ENCODE measurements at regions not wholly inside any gene's neighbourhood (a gene's known extent, or its start where the extent isn't known, plus 50 kb on each side); places are given as distances from the start of the nearest gene placed in this dataset.
"Not testable (repeated sequence)": the region's sequence is repeated elsewhere in the genome, so short reads cannot be mapped to it uniquely, and the experiment has no call there.

DNA sequence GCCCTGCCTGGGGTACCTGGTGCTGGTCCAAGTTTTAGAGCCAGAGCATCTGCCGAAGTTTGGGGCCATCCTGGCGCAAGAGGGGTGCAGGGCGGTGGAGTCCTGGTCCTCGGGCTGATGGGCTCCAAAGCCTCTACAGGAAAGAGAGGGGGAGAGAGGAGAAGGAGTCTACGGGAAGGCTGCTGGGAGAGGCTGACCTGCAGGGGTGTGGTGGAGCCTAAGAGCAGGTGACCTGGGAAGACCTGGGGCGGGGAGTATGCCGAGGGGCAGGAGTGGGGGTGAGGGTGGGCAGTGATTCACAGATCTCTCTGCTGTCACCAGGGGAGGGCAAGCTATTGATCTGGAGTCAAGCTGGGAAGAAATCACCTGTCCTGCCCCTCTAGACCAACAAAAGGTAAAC lies 158.4 kb downstream of the SPATA31A6 start:
- POLR2A ChIA-PET (ENCODE audit: unreplicated experiment); BruUV-seq (replicated peaks); H3K79me2 ChIP-seq (ENCODE audit: low read depth); H3K27ac ChIP-seq; H3K36me3 ChIP-seq (ENCODE audit: low read depth); H3K4me2 ChIP-seq; H3K27me3 ChIP-seq (ENCODE audit: insufficient read depth, low read depth); DNase-seq; CTCF ChIA-PET; H4K20me1 ChIP-seq (ENCODE audit: insufficient read depth); H3K4me3 ChIP-seq; H3K9me3 ChIP-seq (ENCODE audit: insufficient read depth, low read depth); H3K9me2 ChIP-seq (ENCODE audit: insufficient read depth); intact Hi-C loops (cut with micrococcal nuclease; ENCODE audit: unreplicated experiment); H3K4me1 ChIP-seq (replicated peaks; ENCODE audit: insufficient read depth); H2AFZ ChIP-seq; H3F3A ChIP-seq (ENCODE audit: insufficient read depth, low read depth): not testable (repeated sequence)

DNA sequence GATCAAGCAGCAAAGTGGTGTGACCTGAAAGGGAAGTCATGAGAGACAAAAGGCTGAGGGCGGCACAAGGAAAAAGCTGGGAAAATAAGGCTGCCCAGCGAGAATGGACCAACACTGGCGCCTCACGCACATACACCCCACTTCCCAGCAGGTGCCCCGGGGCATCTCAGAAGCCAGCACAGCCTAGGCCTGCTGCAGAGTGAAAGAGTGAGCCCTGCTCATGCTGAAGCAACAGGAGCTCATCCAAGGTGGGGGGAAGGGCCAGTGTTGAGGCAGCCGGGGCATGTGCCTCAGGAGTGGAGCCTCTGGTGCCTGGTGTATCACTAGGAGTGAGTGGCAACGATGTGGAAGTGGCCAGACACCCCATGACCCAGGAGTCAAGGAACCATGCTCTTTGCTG lies 158.8 kb downstream of the SPATA31A6 start:
- H3K36me3 ChIP-seq (ENCODE audit: low read depth); H3K9me2 ChIP-seq (ENCODE audit: insufficient read depth); H3K4me1 ChIP-seq (replicated peaks; ENCODE audit: insufficient read depth); H2AFZ ChIP-seq; H3K27ac ChIP-seq; H4K20me1 ChIP-seq (ENCODE audit: insufficient read depth); BruUV-seq (replicated peaks); H3K79me2 ChIP-seq (ENCODE audit: low read depth); H3K9me3 ChIP-seq (ENCODE audit: insufficient read depth, low read depth); POLR2A ChIA-PET (ENCODE audit: unreplicated experiment); CTCF ChIA-PET; H3F3A ChIP-seq (ENCODE audit: insufficient read depth, low read depth); H3K4me2 ChIP-seq; H3K27me3 ChIP-seq (ENCODE audit: insufficient read depth, low read depth); DNase-seq; H3K4me3 ChIP-seq; intact Hi-C loops (cut with micrococcal nuclease; ENCODE audit: unreplicated experiment): not testable (repeated sequence)

DNA sequence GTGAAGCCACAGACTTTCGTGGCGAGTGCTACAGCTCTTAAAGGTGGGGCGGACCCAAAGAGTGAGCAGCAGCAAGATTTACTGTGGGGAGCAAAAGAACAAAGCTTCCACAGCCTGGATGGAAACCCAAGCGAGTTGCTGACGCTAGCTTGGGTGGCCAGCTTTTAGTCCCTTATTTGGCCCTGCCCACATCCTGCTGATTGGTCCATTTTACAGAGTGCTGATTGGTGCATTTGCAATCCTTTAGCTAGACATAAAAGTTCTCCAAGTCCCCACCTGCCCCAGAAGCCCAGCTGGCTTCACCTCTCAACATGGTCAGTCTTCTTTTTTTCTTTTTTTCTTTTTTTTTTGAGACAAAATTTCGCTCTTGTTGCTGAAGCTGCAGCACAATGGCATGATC lies 161.0 kb downstream of the SPATA31A6 start:
- H3K4me2 ChIP-seq; intact Hi-C loops (cut with micrococcal nuclease; ENCODE audit: unreplicated experiment); H3K36me3 ChIP-seq (ENCODE audit: low read depth); H3K79me2 ChIP-seq (ENCODE audit: low read depth); H3K4me3 ChIP-seq; H3K9me2 ChIP-seq (ENCODE audit: insufficient read depth); H3F3A ChIP-seq (ENCODE audit: insufficient read depth, low read depth); POLR2A ChIA-PET (ENCODE audit: unreplicated experiment); CTCF ChIA-PET; H3K9me3 ChIP-seq (ENCODE audit: insufficient read depth, low read depth); H3K27ac ChIP-seq; H2AFZ ChIP-seq; H4K20me1 ChIP-seq (ENCODE audit: insufficient read depth); H3K4me1 ChIP-seq (replicated peaks; ENCODE audit: insufficient read depth); H3K27me3 ChIP-seq (ENCODE audit: insufficient read depth, low read depth); DNase-seq; BruUV-seq (replicated peaks): not testable (repeated sequence)

DNA sequence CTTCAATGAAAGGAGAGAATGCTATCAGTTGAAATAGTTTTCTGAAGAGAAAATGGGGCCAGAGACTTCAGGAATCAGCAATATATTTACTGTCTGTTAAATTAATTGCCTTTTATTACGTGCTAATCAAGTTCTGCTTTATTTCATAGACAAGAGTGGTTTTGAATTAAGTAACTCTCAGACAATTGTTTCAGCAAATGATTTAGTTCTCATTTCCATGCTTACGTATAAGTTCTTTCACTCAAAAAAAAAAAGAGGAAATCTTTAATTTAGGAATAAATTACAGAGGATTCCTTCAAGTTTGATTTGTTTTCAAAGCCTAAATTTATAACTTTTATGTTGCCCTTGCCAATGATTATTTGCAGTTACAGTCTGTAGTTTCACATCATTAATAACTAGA lies 163.5 kb downstream of the SPATA31A6 start:
- intact Hi-C loops (cut with micrococcal nuclease; ENCODE audit: unreplicated experiment); H3K9me3 ChIP-seq (ENCODE audit: insufficient read depth, low read depth); H3K4me1 ChIP-seq (replicated peaks; ENCODE audit: insufficient read depth); H3F3A ChIP-seq (ENCODE audit: insufficient read depth, low read depth); CTCF ChIA-PET; DNase-seq; H3K4me3 ChIP-seq; H3K36me3 ChIP-seq (ENCODE audit: low read depth); H3K4me2 ChIP-seq; H2AFZ ChIP-seq; H4K20me1 ChIP-seq (ENCODE audit: insufficient read depth); H3K27me3 ChIP-seq (ENCODE audit: insufficient read depth, low read depth); POLR2A ChIA-PET (ENCODE audit: unreplicated experiment); BruUV-seq (replicated peaks); H3K27ac ChIP-seq; H3K79me2 ChIP-seq (ENCODE audit: low read depth); H3K9me2 ChIP-seq (ENCODE audit: insufficient read depth): not testable (repeated sequence)

DNA sequence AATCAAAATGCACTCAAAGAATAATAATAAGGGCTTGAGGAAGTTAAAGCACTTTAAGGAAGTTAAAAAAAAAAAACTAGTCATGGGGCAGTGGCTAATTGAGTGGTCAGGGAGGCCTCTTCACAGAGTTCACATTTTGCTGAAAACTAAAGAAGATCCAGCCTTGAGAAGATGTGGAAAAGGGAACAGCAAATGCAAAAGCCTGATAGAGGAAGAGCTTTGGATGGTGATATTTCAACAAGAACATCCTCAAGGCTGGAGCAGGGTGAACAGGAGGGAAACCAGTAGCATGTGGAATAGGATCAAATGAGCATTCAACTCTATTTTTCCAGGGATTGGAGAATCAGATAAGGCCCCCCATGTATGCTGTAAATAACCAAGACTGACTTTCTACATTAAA lies 165.7 kb downstream of the SPATA31A6 start:
- H3K4me3 ChIP-seq; H3K4me1 ChIP-seq (replicated peaks; ENCODE audit: insufficient read depth); DNase-seq; H3K4me2 ChIP-seq; BruUV-seq (replicated peaks); CTCF ChIA-PET; H3F3A ChIP-seq (ENCODE audit: insufficient read depth, low read depth); H2AFZ ChIP-seq; H3K27ac ChIP-seq; H3K9me3 ChIP-seq (ENCODE audit: insufficient read depth, low read depth); H4K20me1 ChIP-seq (ENCODE audit: insufficient read depth); H3K36me3 ChIP-seq (ENCODE audit: low read depth); intact Hi-C loops (cut with micrococcal nuclease; ENCODE audit: unreplicated experiment); H3K9me2 ChIP-seq (ENCODE audit: insufficient read depth); H3K27me3 ChIP-seq (ENCODE audit: insufficient read depth, low read depth); H3K79me2 ChIP-seq (ENCODE audit: low read depth); POLR2A ChIA-PET (ENCODE audit: unreplicated experiment): not testable (repeated sequence)

DNA sequence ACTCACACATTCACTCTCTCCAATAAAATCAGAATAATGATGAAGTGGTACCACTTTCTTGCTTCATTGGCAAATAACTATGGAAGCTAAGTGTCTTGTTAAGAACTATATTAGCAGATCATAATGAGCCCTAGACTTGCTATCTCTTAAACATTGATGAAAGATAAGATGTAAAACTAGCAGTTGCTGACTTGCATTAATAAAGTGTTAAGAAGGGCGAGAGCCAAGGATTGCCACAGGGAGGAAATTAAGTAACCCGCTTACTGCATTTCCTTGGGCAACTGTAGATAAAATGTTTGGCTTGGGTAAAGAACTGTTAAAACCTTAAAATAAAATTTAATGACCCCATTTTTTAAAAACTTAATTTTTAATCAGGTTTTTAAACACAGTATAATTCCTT lies 167.0 kb downstream of the SPATA31A6 start:
- BruUV-seq (replicated peaks); CTCF ChIA-PET; DNase-seq; intact Hi-C loops (cut with micrococcal nuclease; ENCODE audit: unreplicated experiment); H3K27me3 ChIP-seq (ENCODE audit: insufficient read depth, low read depth); H3K4me3 ChIP-seq; H3K9me3 ChIP-seq (ENCODE audit: insufficient read depth, low read depth); H3K9me2 ChIP-seq (ENCODE audit: insufficient read depth); H3F3A ChIP-seq (ENCODE audit: insufficient read depth, low read depth); H3K36me3 ChIP-seq (ENCODE audit: low read depth); H3K4me2 ChIP-seq; POLR2A ChIA-PET (ENCODE audit: unreplicated experiment); H3K4me1 ChIP-seq (replicated peaks; ENCODE audit: insufficient read depth); H3K27ac ChIP-seq; H2AFZ ChIP-seq; H4K20me1 ChIP-seq (ENCODE audit: insufficient read depth); H3K79me2 ChIP-seq (ENCODE audit: low read depth): not testable (repeated sequence)

DNA sequence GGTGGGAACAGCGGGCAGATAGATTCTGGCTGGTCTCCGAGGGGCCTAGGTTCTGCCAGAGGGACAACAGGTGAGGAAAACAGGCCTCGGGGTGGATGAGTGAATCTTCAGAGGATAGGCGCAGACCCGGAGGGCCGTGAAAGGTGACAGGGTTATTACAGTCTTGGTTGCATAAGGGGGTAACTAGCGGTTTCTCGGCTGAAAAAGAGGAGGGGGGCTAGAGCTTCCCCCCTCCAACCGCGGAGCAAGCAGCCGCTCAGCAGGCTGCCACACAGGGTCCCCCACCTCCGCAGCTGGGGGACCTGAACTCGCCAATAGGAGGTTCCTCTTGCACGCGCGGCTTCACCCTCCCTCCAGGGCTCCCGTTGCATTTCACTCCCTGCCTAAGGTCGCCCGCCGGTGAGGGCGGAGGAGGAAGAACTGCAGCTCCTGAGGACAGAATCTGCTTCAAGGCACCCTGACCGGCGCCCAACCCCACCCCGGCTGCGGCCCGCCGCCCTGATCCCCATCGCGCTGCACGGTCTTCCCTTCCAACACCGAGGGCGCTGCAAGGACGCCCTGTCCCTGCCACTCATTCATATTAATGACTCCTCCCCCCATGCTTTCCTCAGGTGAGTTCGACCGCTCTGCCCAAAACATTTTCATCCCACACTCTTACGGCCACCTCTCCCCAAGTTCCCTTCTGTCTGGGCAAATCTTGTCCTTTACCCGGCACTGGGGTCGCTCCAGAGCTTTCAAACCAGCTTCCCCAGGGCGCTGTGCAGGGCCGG lies 174.3 kb downstream of the SPATA31A6 start:
- BruUV-seq (replicated peaks); H3K4me3 ChIP-seq; DNase-seq; H3K27ac ChIP-seq; H3K36me3 ChIP-seq (ENCODE audit: low read depth); POLR2A ChIA-PET (ENCODE audit: unreplicated experiment); H3K27me3 ChIP-seq (ENCODE audit: insufficient read depth, low read depth); CTCF ChIA-PET; H3K4me2 ChIP-seq; H4K20me1 ChIP-seq (ENCODE audit: insufficient read depth); H3K9me2 ChIP-seq (ENCODE audit: insufficient read depth); H3K9me3 ChIP-seq (ENCODE audit: insufficient read depth, low read depth); H2AFZ ChIP-seq; H3K4me1 ChIP-seq (replicated peaks; ENCODE audit: insufficient read depth); H3K79me2 ChIP-seq (ENCODE audit: low read depth); H3F3A ChIP-seq (ENCODE audit: insufficient read depth, low read depth); intact Hi-C loops (cut with micrococcal nuclease; ENCODE audit: unreplicated experiment): not testable (repeated sequence)

All from PC-9 (cell line).